HG02852 (cell line): ENCODE measurements at regions not wholly inside any gene's neighbourhood (a gene's known extent, or its start where the extent isn't known, plus 50 kb on each side); places are given as distances from the start of the nearest gene placed in this dataset.
"Not testable (repeated sequence)": the region's sequence is repeated elsewhere in the genome, so short reads cannot be mapped to it uniquely, and the experiment has no call there.

Experiments used
- ATAC-seq: cut with Tn5 transposase; IDR thresholded peaks from one replicate; pipeline ENCODE4 v1.9.1; 2021; ENCODE audit warnings: mild to moderate bottlenecking, moderate library complexity; ENCODE audit not compliant: unreplicated experiment

DNA sequence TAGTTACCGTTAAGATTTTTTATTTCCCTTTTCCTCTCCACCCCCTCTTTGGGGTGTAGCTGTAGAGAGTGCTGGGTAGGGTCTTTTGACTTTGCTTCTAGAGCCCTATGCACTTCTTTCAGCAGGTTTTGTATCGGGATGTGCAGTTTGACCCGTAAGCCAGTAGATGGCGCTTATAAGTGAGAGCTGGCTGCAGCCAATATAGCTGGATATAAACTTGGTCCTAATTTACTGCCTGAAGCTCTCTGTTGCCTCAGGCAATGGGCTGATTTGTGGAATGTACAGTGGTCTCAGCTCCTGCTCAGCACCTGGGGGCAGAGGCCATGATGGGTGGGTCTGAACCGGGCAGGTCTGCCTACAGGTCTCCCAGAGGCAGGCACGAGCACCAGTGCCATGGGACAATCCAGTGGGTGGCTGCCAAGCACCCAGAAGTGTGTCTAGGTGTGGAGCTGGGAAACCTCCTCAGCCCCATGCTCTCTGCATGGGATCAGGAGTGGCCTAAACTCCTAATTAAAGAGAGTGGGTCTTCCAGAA is 146.5 kb downstream of the SPANXN1 start:
- ATAC-seq = no peak

- ATAC-seq = no peak
These were observed 147.0 kb downstream of the SPANXN1 start for GRCh38 chrX:145394344-145394743.

DNA sequence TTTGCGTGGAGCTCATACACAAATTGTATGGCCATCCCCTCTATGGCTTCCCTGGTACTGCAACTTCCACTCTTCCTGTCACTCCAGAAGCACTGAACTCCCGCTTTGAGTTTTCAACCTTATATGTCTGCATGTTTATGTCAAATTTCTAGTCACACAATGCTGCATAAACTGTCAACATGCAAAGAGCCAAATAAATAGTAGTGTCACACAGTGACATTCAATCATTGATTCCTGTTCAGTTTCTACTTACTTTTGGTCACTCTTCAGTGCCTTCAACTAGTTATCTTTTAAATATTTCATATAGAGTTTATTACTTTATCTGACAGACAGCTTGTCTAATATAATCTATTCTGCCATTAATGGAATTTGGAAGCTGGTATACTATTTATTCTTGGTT is 149.3 kb downstream of the SPANXN1 start:
- ATAC-seq = no peak

DNA sequence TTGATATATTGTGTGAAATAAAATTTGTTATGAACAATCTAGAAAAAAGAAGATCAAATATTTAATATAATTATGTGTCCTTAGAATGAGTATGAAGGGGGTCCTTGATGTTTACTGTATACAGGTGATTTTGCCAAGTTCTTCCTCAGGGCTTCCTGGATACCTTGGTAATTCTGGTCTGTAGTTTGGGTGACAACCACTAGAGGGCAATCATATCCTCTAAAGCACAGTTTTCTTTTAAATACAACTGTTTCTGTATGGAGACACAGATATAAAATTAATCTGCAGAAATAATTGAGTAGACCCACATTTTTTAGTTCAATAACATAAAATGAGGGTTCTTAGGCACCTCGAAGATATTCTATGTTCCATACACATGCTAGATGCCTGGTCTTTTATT is 157.7 kb downstream of the SPANXN1 start:
- ATAC-seq = peak; percentile 83

DNA sequence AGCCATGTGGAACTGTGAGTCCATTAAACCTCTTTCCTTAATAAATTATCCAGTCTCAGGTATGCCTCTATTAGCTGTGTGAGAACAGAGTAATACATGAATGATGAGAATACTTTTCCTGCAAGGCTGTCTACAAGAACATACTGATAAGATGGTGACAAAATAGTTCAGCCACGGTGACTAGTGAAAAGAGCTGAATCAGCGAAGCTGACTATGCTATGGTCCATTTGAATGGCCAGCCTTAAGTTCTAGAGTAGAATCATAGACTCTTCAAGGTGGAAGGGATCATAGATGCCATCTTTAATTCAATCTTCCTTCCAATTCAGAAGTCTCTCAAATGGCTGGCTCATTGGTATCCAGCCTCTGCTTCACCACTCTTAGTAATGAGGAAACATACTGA is 163.3 kb downstream of the SPANXN1 start:
- ATAC-seq = no peak

DNA sequence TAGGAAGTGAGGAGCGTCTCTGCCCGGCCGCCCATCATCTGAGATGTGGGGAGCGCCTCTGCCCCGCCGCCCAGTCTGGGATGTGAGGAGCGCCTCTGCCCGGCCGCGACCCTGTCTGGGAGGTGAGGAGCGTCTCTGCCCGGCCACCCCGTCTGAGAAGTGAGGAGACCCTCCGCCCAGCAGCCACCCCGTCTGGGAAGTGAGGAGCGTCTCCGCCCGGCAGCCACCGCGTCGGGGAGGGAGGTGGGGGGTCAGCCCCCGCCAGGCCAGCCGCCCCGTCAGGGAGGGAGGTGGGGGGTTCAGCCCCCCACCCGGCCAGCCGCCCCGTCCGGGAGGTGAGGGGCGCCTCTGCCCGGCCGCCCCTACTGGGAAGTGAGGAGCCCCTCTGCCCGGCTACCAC is 188.9 kb downstream of the SPANXN1 start:
- ATAC-seq = not testable (repeated sequence)

GRCh38 chrX:145464650-145465049 is 217.3 kb downstream of the SPANXN1 start:
- ATAC-seq = no peak

DNA sequence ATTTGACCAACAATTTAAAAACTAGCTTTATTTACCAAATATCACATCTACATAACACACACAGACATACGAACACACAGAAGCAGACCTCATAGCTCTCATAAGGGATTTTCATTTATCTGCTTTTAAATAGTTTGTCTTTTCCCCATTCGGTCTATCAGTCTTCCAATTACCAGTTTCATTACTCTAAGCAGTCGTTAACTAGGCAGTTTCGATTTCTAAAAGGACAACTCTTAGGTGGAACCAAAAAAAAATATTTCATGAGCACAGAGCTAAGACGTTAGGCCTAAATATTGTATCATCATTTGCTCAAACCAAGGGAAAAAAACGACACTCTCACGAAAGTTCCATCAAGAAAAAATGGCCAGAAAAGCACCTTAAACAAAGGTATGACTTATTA is 228.4 kb downstream of the SPANXN1 start:
- ATAC-seq = no peak

GRCh38 chrX:145484740-145485139 is 237.4 kb downstream of the SPANXN1 start:
- ATAC-seq = no peak

GRCh38 chrX:145502670-145503069 is 255.4 kb downstream of the SPANXN1 start:
- ATAC-seq = no peak

DNA sequence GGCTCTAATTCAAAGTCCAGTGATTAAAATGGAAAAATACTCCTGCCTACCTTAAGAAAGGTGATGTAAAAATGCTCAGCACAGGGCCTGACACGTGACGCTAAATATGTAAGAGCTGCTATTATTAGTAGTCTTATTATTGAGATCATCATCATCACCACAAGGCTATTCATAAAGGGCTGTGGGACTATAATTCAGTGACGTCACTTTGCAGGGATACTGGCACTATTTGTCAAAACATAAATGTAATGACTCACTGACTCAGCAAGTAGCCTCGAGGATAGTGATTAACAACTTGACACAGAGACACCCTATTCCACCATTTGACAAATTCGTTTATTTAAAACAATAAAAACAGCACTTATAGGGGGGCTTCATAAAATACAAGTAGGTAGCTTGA is 258.9 kb downstream of the SPANXN1 start:
- ATAC-seq = no peak

GRCh38 chrX:145524931-145525330 is 277.6 kb downstream of the SPANXN1 start:
- no peak for ATAC-seq

GRCh38 chrX:145532176-145532780 is 285.0 kb downstream of the SPANXN1 start:
- peak; percentile 69 for ATAC-seq

DNA sequence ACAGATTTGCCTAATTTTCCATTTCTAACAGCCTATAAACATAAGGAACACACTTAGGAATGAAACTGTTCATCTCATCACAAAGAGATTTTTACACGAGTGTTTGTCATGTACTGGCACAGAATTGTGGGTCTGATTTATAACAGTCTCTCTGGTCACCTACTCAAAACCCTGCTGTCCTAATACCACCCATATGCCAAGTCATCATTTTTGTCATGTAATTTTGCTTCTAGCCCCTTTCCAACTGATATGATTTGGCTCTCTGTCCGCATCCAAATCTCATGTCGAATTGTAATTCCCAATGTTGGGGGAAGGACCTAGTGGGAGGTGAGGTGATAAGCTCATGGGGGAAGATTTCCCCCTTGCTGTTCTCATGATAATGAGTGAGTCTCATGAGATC is 284.1 kb upstream of the SLITRK2 start:
- ATAC-seq = no peak

DNA sequence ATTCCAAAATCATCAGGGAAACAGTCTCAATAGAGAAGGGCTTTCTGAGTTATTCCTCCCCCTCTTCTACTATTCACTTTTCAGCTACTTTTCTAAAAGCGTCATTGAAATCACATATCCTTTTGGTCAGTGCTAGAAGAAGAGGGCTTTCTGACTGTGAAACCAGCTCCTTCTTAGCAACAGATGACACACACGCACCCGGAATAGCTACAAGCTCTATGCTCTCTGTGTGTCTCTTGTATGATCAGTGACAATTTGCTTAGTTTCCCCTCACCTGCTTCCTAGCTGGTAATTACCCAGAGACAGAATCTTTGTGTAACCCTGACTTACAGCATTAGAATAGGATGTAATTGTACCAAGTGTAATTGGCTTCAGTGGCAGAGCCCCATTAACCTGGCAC is 268.1 kb upstream of the SLITRK2 start:
- ATAC-seq = no peak

GRCh38 chrX:145552643-145553042 is 265.0 kb upstream of the SLITRK2 start:
- ATAC-seq = no peak

GRCh38 chrX:145553702-145554101 is 263.9 kb upstream of the SLITRK2 start:
- no peak for ATAC-seq

DNA sequence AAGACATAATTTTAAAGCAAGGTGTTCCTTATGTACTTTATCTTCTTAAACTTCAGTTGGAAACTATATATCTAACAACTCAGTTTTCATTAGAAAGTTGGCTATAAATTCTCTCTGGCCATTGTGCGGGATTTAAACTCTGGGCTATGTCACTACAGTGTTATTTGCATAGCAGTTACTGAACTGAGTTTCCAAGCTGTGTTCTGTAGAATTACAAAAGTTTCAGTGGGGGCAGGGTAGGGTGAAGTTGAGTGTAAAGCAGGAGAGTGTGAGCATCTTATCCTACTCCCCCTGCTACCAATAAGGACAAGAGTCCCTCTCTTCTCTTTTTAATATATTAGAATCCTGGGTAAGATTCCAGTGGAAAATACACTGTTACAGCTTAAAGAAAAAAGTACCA is 254.5 kb upstream of the SLITRK2 start:
- ATAC-seq = no peak

- ATAC-seq = no peak
These were observed 207.6 kb upstream of the SLITRK2 start for GRCh38 chrX:145609951-145610511.

DNA sequence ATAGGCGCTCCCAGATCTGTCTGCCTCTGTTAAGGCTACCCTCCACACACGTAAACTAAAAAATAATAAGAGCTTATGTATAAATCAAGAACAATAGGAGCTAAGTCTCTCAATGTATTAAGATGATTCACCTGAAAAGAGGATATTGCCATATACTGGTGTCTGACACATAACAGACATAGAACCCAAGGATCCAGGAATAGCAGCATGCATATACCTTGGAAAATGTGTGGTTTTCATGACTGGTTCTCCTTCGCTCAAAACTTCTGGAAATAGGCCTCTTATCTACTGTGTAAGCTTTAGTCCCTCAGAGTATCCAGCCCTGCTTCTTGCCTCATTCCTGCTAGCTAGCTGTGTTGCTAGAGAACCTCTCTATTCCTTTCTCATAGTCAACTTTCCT is 203.7 kb upstream of the SLITRK2 start:
- no peak for ATAC-seq

DNA sequence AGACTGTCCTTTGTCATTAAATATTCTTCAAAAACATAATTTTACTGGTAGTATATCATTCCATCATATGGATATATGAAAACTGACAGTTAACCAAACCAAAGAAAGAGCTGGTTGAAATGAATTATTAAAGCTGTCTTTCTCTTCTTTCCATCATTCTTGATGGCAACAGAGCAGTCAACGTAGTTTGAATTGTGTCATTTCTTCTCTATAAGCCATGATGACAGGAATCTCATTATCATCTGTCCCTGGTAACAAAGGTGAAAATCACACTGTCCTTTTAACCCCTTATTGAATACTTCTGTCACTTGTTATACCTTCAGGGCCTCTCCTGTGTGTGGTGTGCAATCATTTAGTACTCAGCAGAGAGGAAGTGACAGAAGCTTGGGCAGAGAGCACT is 197.0 kb upstream of the SLITRK2 start:
- ATAC-seq = no peak

DNA sequence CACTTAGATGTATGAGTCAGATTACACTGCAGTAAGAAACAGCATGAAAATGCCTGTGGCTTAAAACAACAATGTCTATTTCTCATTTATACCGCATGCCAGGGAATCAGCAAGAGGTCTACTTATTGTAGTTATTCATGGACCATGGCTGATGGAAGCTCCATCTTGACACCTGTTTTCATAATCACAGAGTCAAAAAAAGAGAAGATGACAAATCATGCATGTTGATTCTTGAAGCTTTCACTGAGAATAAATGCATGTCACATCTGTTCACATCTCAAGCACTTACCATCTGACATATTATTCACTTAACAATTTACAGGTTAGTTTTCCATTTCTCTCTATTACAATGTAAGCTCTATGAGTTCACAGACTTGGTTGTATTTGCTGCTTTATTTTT is 194.2 kb upstream of the SLITRK2 start:
- ATAC-seq = no peak

DNA sequence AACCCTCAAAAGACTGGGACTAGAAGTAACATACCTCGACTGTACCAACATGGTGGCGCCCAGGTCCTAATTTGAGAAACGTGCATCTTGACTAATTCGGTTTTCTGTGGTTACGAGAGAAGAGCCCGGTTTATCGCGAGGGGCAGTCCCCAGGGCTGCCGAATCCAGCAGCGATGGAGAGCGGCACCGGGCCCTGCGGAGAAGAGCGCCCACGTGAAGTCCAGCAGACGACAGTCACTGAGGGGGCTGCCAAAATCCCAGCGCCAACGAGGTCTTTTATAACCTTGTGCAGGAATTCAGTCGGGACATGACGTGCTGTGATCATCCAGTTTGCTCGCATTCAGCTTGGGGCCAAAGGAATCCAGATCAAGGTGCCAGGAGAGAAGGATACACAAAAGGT is 187.5 kb upstream of the SLITRK2 start:
- ATAC-seq = no peak
